Karpas-422 (cell line): ENCODE measurements at regions not wholly inside any gene's neighbourhood (a gene's known extent, or its start where the extent isn't known, plus 50 kb on each side); places are given as distances from the start of the nearest gene placed in this dataset.

Experiments
- DNase-seq: peaks from one replicate; pipeline ENCODE4 v3.0.0-alpha.2; 2015
- H2AFZ ChIP-seq: fragments of 200-600 bp; sonication (generic); 2 replicates; pipeline ENCODE4 v1.6.1; 2014; ENCODE audit warnings: antibody characterized with exemption, low read length, mixed read lengths
- H3K27ac ChIP-seq: fragments of 200-600 bp; sonication (generic); 2 replicates; pipeline ENCODE4 v1.5.1; 2014; ENCODE audit warnings: mild to moderate bottlenecking, low read length, moderate library complexity
- H3K27me3 ChIP-seq: fragments of 200-600 bp; sonication (generic); 2 replicates; pipeline ENCODE4 v1.6.1; 2014; ENCODE audit warnings: low read length, mixed read lengths
- H3K36me3 ChIP-seq: fragments of 200-600 bp; sonication (generic); 2 replicates; pipeline ENCODE4 v1.6.1; 2014; ENCODE audit warnings: low read length, mixed read lengths; ENCODE audit not compliant: insufficient read depth
- H3K4me1 ChIP-seq: fragments of 200-600 bp; sonication (generic); 2 replicates; pipeline ENCODE4 v1.6.1; 2014; ENCODE audit warnings: mild to moderate bottlenecking, low read length, mixed read lengths
- H3K4me2 ChIP-seq: fragments of 200-600 bp; sonication (generic); 2 replicates; pipeline ENCODE4 v1.6.1; 2014; ENCODE audit warnings: low read length, low read depth, mild to moderate bottlenecking; ENCODE audit not compliant: poor library complexity, severe bottlenecking
- H3K4me3 ChIP-seq: fragments of 200-600 bp; sonication (generic); 2 replicates; pipeline ENCODE4 v1.5.1; 2014; ENCODE audit warnings: mild to moderate bottlenecking, antibody characterized with exemption, low read length, mixed read lengths
- H3K79me2 ChIP-seq: fragments of 200-600 bp; sonication (generic); 2 replicates; pipeline ENCODE4 v1.6.1; 2014; ENCODE audit warnings: mild to moderate bottlenecking, low read length, mixed read lengths
- H3K9ac ChIP-seq: fragments of 200-600 bp; sonication (generic); 2 replicates; pipeline ENCODE4 v1.6.0; 2014; ENCODE audit warnings: low read length
- H3K9me2 ChIP-seq: fragments of 200-600 bp; sonication (generic), shearing (Covaris generic); replicated peaks from 2 replicates; pipeline ENCODE4 v1.6.0; 2014; ENCODE audit warnings: mild to moderate bottlenecking, low read length, moderate library complexity; ENCODE audit not compliant: insufficient read depth
- H3K9me3 ChIP-seq: fragments of 300-700, 200-600 bp; sonication (generic); 2 replicates; pipeline ENCODE4 v1.6.1; 2014; ENCODE audit warnings: low read length, mixed read lengths
- H4K20me1 ChIP-seq: fragments of 200-600 bp; sonication (generic); 2 replicates; pipeline ENCODE4 v1.6.1; 2014; ENCODE audit warnings: mild to moderate bottlenecking, antibody characterized with exemption, low read length, low read depth; ENCODE audit not compliant: insufficient read depth

DNA sequence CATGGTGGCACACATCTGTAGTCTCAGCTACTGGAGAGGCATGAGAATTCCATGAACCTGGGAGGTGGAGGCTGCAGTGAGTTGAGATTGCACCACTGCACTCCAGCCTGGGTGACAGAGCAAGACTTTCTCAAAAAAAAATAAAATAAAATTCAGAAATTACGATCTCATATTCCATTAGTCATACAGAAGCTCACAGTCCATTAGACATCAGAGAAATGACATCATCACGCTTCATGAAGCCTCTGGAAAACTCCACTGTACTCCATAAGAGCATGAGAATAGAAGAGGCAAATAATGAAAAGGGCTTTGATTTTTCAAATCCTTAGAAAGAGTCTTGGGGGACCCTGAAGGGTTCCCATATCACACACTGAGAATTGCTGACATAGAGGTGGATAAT, 145.0 kb upstream of the MITF start:
- no peaks in the 10 kb centered on the region for H3K79me2 ChIP-seq
- H3K36me3 ChIP-seq = no peaks in the 10 kb centered on the region
- no peak overlapping the region for H2AFZ ChIP-seq
- no peak overlapping the region for H3K4me2 ChIP-seq
- no peaks in the 10 kb centered on the region for H4K20me1 ChIP-seq
- H3K9me3 ChIP-seq = no peaks in the 10 kb centered on the region
- no peak overlapping the region for H3K27ac ChIP-seq
- H3K4me3 ChIP-seq = no peak overlapping the region
- no peaks in the 10 kb centered on the region for H3K27me3 ChIP-seq
- H3K9me2 ChIP-seq = no peaks in the 10 kb centered on the region; the same call in 1 of the 2 replicates
- DNase-seq = no peak
- no peaks in the 10 kb centered on the region for H3K4me1 ChIP-seq
- no peak overlapping the region for H3K9ac ChIP-seq

DNA sequence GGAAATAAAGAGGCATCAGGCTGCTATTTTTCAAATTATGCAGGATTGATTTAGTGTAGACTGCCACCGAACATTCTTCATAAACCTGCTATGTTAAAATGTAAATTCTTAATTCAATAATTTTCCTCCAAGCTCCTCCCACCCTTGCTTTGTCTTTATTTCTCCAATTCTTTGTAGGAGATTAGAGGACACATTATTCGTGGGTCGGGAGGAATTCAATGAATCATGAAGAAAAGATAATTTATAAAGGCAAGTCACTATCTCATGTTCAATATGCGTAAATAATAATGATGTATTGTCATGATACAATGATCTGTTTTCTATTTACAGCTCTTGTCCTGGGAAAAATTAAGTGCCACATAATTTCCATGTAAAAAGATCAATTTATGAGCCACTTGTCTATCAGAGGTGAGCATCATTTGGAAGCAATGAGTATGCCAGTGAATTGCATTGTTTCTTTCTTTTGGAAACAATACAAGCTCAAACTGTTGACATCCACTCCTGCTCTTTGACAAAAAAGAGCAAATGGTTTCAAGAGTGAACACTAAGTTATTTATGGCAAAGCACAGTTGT, 148.0 kb upstream of the MITF start:
- Histone ChIP-seq H3K4me1 (no peaks in the 10 kb centered on the region), H2AFZ (no peak overlapping the region), H3K36me3 (no peaks in the 10 kb centered on the region), H3K9ac (no peak overlapping the region), H3K27ac (no peak overlapping the region), H3K9me3 (peaks cover 9% of the 10 kb centered on the region; the same call in 1 of the 2 replicates), H3K27me3 (no peaks in the 10 kb centered on the region), H3K79me2 (no peaks in the 10 kb centered on the region), H3K4me2 (no peak overlapping the region), H3K9me2 (no peaks in the 10 kb centered on the region), H3K4me3 (no peak overlapping the region), H4K20me1 (no peaks in the 10 kb centered on the region)
- no peak for DNase-seq

DNA sequence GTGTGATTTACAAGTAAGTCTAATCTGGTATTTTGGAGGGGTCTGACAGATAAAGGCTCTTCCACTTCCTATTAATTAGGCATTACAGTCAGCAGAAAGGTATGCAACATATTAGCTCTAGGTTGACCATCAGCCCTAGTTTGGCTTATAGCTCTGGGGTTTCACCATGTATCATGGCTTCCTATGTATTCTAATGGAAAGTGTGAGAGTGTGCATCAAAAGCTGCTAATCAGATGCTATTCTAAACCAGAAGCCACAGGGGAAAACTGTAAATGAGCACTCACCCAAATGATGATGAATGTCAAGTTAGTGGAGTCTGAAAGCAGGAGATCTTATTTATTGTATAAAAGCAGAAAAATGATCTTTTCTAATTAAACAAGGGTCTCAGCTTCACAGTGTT, 149.2 kb upstream of the MITF start:
- no peaks in the 10 kb centered on the region for H3K27me3 ChIP-seq
- H3K27ac ChIP-seq = no peak overlapping the region
- no peaks in the 10 kb centered on the region for H3K9me2 ChIP-seq
- H3K9ac ChIP-seq = no peak overlapping the region
- H3K36me3 ChIP-seq = no peaks in the 10 kb centered on the region
- no peaks in the 10 kb centered on the region for H3K79me2 ChIP-seq
- no peak overlapping the region for H3K4me2 ChIP-seq
- no peak for DNase-seq
- H4K20me1 ChIP-seq = no peaks in the 10 kb centered on the region
- H3K4me3 ChIP-seq = no peak overlapping the region
- no peak overlapping the region for H2AFZ ChIP-seq
- no peaks in the 10 kb centered on the region for H3K4me1 ChIP-seq
- peaks cover 9% of the 10 kb centered on the region; the same call in 1 of the 2 replicates for H3K9me3 ChIP-seq

DNA sequence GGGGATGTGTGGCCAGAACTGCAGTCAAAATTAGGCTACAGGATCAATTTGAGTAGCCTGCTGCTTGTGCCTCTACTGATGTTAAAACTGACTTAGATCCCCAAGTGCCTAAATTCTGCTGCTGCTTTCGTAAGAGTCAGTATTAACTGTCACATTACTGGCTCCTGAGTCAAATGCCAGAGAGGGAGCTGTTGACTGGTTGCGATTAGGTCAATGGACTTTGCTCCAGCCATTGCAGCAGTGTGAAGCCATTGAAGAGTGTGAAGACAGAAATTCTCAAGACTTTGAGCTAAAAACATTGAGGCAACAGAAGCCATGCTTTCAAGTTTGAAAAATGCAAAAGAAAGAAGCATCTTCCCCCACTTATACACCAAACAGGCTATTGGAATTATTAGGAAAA, 151.1 kb upstream of the MITF start:
- H3K9ac ChIP-seq = no peak overlapping the region
- H3K4me1 ChIP-seq = no peaks in the 10 kb centered on the region
- H3K36me3 ChIP-seq = no peaks in the 10 kb centered on the region
- H3K9me3 ChIP-seq = peaks cover 9% of the 10 kb centered on the region; the same call in 1 of the 2 replicates
- no peak for DNase-seq
- no peaks in the 10 kb centered on the region for H3K27me3 ChIP-seq
- H3K4me3 ChIP-seq = no peak overlapping the region
- H2AFZ ChIP-seq = no peak overlapping the region
- no peaks in the 10 kb centered on the region for H3K9me2 ChIP-seq
- no peak overlapping the region for H3K4me2 ChIP-seq
- no peak overlapping the region for H3K27ac ChIP-seq
- no peaks in the 10 kb centered on the region for H3K79me2 ChIP-seq
- no peaks in the 10 kb centered on the region for H4K20me1 ChIP-seq

DNA sequence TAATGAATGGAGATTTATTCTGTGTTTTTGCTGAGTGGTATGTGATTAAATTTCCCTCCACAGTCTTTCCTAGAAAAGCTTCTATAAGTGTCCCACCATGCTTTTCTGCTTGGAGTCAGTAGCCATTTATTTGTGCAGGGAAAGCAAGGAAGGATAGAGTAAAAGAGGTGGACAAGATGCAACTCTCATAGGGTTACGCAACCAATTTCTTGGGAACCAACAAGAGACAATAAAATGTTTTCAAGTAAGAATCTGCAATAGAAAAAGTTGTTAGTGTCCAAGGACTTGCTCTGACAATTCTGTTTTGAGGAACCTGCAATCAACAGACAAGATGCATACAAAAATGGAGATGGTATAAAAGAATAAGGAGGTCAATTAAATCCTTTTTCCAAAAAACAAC, 153.8 kb upstream of the MITF start:
- Histone ChIP-seq H3K4me2 (no peak overlapping the region), H3K36me3 (no peaks in the 10 kb centered on the region), H3K9ac (no peak overlapping the region), H3K9me3 (peaks cover 9% of the 10 kb centered on the region; the same call in 1 of the 2 replicates), H3K4me1 (no peaks in the 10 kb centered on the region), H3K27me3 (no peaks in the 10 kb centered on the region), H3K79me2 (no peaks in the 10 kb centered on the region), H4K20me1 (no peaks in the 10 kb centered on the region), H2AFZ (no peak overlapping the region), H3K27ac (no peak overlapping the region), H3K9me2 (no peaks in the 10 kb centered on the region), H3K4me3 (no peak overlapping the region)
- no peak for DNase-seq

DNA sequence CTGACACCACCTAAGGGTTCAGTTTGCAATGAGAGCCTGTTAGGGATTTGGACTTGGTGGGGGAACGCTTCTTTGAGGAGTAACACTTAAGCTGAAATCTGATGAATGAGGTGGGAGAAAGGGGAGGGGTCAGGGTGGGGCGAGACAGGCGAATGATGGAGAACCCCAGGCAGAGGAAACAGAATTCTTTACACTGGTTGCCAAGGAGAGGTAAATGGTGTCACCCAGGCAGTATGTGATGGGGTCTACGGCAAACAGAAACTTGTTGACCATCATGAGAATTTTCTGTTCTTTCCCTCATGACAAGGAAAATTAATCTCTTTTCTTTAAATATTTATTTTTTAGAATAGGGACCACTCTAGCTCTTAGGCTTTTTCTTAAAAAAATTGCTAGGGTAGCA, 157.2 kb upstream of the MITF start:
- no peaks in the 10 kb centered on the region for H3K36me3 ChIP-seq
- H3K4me2 ChIP-seq = no peak overlapping the region
- no peaks in the 10 kb centered on the region for H3K4me1 ChIP-seq
- no peaks in the 10 kb centered on the region for H3K27me3 ChIP-seq
- peaks cover 5% of the 10 kb centered on the region; the same call in 1 of the 2 replicates for H3K9me3 ChIP-seq
- no peak overlapping the region for H3K9ac ChIP-seq
- H3K27ac ChIP-seq = no peak overlapping the region
- no peak overlapping the region for H2AFZ ChIP-seq
- H3K4me3 ChIP-seq = no peak overlapping the region
- H3K79me2 ChIP-seq = no peaks in the 10 kb centered on the region
- H3K9me2 ChIP-seq = no peaks in the 10 kb centered on the region
- no peaks in the 10 kb centered on the region for H4K20me1 ChIP-seq
- DNase-seq = no peak

DNA sequence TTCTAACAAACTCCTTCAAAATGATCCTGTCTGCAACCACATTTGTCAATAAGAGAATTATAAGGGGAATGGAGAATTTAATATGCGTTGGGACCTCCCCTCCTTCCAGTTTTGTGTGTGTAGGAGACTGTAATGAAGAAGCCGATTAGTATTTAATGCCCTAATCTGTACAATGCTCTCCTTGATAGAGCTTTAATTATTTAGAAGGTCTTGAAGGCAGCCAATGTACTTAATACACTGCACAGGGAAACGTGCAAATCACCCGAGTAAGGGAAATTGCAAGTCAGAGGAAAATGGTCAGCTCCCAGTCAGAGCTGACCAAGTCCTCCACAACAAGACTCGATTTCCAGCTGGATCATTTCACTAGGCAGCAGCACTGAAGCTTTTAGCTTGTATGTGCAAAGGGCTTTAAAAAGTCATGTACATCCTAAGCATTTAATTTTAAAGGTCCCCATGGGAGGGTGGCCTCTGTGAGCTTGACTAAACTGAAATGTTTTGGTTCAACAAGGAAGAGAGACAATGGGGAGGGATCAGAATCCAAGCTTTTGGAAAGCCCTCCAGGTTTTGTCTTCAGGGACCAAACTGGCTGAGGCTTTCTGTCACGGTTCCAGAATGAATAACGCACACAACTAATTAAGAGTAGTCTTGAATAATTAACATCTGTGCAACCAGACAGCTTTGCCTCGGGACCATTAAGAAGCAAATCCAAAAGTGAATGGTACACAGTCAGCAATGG, 159.8 kb upstream of the MITF start:
- Histone ChIP-seq H3K9me2 (no peaks in the 10 kb centered on the region), H2AFZ (no peak overlapping the region), H3K4me3 (no peak overlapping the region), H3K9ac (no peak overlapping the region), H4K20me1 (no peaks in the 10 kb centered on the region), H3K27me3 (no peaks in the 10 kb centered on the region), H3K9me3 (no peaks in the 10 kb centered on the region), H3K27ac (no peak overlapping the region), H3K36me3 (no peaks in the 10 kb centered on the region), H3K4me2 (no peak overlapping the region), H3K79me2 (no peaks in the 10 kb centered on the region), H3K4me1 (no peaks in the 10 kb centered on the region)
- no peak for DNase-seq

DNA sequence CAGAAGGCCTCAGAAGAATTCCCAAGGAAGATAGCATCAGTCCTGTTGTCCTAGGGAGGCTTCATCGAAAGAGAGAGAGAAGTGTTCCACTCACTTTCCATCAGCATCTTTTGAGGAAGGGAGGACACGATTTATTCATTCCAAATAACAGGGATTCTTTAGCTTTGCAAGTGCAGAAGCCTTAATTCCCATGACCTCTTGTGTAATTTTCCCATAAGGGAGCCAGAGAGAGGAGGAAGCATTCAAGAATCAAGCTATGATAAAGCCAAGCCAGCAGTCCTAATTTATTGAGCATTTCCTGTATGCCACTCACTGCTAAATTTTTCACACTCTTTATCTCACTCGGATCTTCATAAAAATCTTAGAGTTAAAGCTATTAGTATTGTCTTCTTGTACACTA, 169.7 kb upstream of the MITF start:
- Histone ChIP-seq H3K4me3 (no peak overlapping the region), H3K36me3 (no peaks in the 10 kb centered on the region), H4K20me1 (no peaks in the 10 kb centered on the region), H3K9ac (no peak overlapping the region), H3K27ac (no peak overlapping the region), H3K4me1 (no peaks in the 10 kb centered on the region), H2AFZ (no peak overlapping the region), H3K79me2 (no peaks in the 10 kb centered on the region), H3K4me2 (no peak overlapping the region), H3K9me3 (no peaks in the 10 kb centered on the region), H3K9me2 (no peaks in the 10 kb centered on the region), H3K27me3 (no peaks in the 10 kb centered on the region)
- DNase-seq = no peak
